Peyer's patch (tissue), 4 donors: ENCODE measurements at regions not wholly inside any gene's neighbourhood (a gene's known extent, or its start where the extent isn't known, plus 50 kb on each side); places are given as distances from the start of the nearest gene placed in this dataset.
"Not testable (repeated sequence)": the region's sequence is repeated elsewhere in the genome, so short reads cannot be mapped to it uniquely, and the experiment has no call there.

ENCODE experiments used
- DNase-seq, 3 donors: peaks; one replicate each; pipeline ENCODE4 v3.0.0-alpha.2; 2017 to 2019
- H3K27ac ChIP-seq, 4 donors: fragments of 200-600 bp; sonication (generic); one replicate each; pipeline ENCODE4 v1.5.1; 2016 to 2019
- H3K27me3 ChIP-seq, 2 donors: fragments of 200-600 bp; sonication (generic); one replicate each; pipeline ENCODE4 v1.5.1; 2019
- H3K36me3 ChIP-seq, 3 donors: fragments of 200-600 bp; sonication (generic); one replicate each; pipeline ENCODE4 v1.5.1; 2016 to 2019
- H3K4me1 ChIP-seq, 4 donors: fragments of 200-600 bp; sonication (generic); one replicate each; pipeline ENCODE4 v1.5.1; 2016 to 2019
- H3K4me3 ChIP-seq, 4 donors: fragments of 200-600 bp; sonication (generic); 1 replicate in 3 of 4; 2 replicates in 1 of 4; pipeline ENCODE4 v1.5.1; 2016 to 2019; ENCODE audit warnings: mild to moderate bottlenecking in 1 of 4
- H3K9me3 ChIP-seq, 4 donors: fragments of 200-600 bp; sonication (generic); one replicate each; pipeline ENCODE4 v1.5.1; 2016 to 2019; ENCODE audit warnings: mild to moderate bottlenecking in 1 of 4
- CTCF ChIP-seq, 6 experiments: fragments of 450-650 bp in 4 of 6; fragments of 200-600 bp in 2 of 6; sonication (generic) in 1 of 6; IDR thresholded peaks; one replicate each; pipeline ENCODE4 v1.5.1; 2017 to 2019; ENCODE audit warnings: antibody characterized with exemption in 6 of 6, mild to moderate bottlenecking in 3 of 6, moderate library complexity in 1 of 6
- POLR2A ChIP-seq, 2 donors: fragments of 450-650 bp; IDR thresholded peaks; one replicate each; pipeline ENCODE4 v1.5.1; 2017; ENCODE audit warnings: antibody characterized with exemption in 2 of 2, mild to moderate bottlenecking in 2 of 2, moderate library complexity in 2 of 2

GRCh38 chr15:92724144-92724543 lies 68.6 kb upstream of the FAM174B start:
- no peaks in the 10 kb centered on the region for H3K27me3 ChIP-seq

GRCh38 chr15:92725171-92725570 lies 69.6 kb upstream of the FAM174B start:
- Histone ChIP-seq H3K27me3 (no peaks in the 10 kb centered on the region), H3K27ac (no peak overlapping the region), H3K4me3 (no peak overlapping the region), H3K9me3 (no peaks in the 10 kb centered on the region), H3K4me1 (no peaks in the 10 kb centered on the region), H3K36me3 (no peaks in the 10 kb centered on the region)
- TF ChIP-seq POLR2A (IDR thresholded peaks at IDR 0.05) (no peak), CTCF (IDR thresholded peaks at IDR 0.05) (no peak)
- no peak for DNase-seq

More at GRCh38 chr15:92724144-92724543, 68.6 kb upstream of the FAM174B start:
- H3K9me3 ChIP-seq = no peaks in the 10 kb centered on the region
- H3K36me3 ChIP-seq = no peaks in the 10 kb centered on the region
- DNase-seq = no peak
- H3K4me3 ChIP-seq = no peak overlapping the region
- H3K4me1 ChIP-seq = no peaks in the 10 kb centered on the region
- no peak overlapping the region for H3K27ac ChIP-seq
- TF ChIP-seq POLR2A (IDR thresholded peaks at IDR 0.05) (no peak), CTCF (IDR thresholded peaks at IDR 0.05) (no peak)

- no peaks in the 10 kb centered on the region for H3K9me3 ChIP-seq
- no peaks in the 10 kb centered on the region for H3K27me3 ChIP-seq
- H3K27ac ChIP-seq = no peak overlapping the region
- H3K4me3 ChIP-seq = no peak overlapping the region
- no peak for DNase-seq
- TF ChIP-seq CTCF (IDR thresholded peaks at IDR 0.05) (no peak), POLR2A (IDR thresholded peaks at IDR 0.05) (no peak)
- H3K36me3 ChIP-seq = no peaks in the 10 kb centered on the region
- no peaks in the 10 kb centered on the region for H3K4me1 ChIP-seq
These were observed 72.7 kb upstream of the FAM174B start for GRCh38 chr15:92728266-92728665.

DNA sequence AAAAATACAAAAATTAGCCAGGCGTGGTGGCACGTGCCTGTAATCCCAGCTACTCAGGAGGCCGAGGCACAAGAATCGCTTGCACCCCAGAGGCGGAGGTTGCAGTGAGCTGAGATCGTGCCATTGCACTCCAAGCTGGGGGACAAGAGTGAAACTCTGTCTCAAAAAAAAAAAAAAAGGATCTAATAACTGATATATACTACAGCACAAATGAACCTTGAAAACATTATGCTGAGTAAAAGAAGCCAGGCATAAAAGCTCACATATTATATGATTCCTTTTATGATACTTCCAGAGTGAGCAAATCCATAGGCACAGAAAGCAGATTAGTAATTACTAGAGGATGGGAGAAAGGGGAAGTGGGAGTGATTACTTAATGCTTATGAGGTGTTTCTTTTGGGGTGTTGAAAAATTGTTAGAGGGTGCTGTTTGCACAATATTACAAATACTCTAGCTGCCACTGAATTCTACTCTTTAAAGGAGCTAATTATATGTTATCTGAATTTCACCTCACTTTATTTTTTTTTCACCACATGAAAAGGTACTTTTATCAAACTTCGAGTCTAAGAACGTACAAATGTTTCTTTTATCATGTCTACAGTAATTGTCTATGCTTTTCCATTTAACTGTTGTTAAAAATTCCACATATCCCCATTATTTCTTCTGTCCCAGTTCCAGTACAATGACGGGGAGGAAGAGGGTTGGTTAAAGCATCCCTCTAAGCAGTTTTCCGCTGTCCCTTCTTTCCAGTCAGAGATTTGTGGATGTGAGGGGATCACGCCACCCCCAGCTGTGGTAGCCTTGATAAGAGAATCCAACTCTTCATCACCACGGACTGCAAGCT lies 77.7 kb upstream of the FAM174B start:
- Histone ChIP-seq H3K36me3 (no peaks in the 10 kb centered on the region), H3K4me3 (peak overlapping the region in 3 of 4 donors; percentile 9 to 47 (median 28)), H3K9me3 (no peaks in the 10 kb centered on the region), H3K27me3 (no peaks in the 10 kb centered on the region), H3K27ac (peak overlapping the region in 1 of 4 donors; percentile 58), H3K4me1 (no peaks in the 10 kb centered on the region)
- TF ChIP-seq POLR2A (IDR thresholded peaks at IDR 0.05) (no peak), CTCF (IDR thresholded peaks at IDR 0.05) (no peak)
- no peak for DNase-seq

GRCh38 chr15:92733934-92734521 lies 78.5 kb upstream of the FAM174B start:
- TF ChIP-seq POLR2A (IDR thresholded peaks at IDR 0.05) = no peak
- TF ChIP-seq CTCF (IDR thresholded peaks at IDR 0.05) = no peak

GRCh38 chr15:92739246-92739645 lies 83.7 kb upstream of the FAM174B start:
- not testable (repeated sequence) for H3K27ac ChIP-seq, H3K4me1 ChIP-seq, H3K9me3 ChIP-seq, DNase-seq, H3K36me3 ChIP-seq, H3K27me3 ChIP-seq, H3K4me3 ChIP-seq

More at GRCh38 chr15:92733934-92734521, 78.5 kb upstream of the FAM174B start:
- no peak for DNase-seq
- peak overlapping the region in 1 of 4 donors; percentile 58 for H3K27ac ChIP-seq
- H3K27me3 ChIP-seq = no peaks in the 10 kb centered on the region
- no peaks in the 10 kb centered on the region for H3K4me1 ChIP-seq
- no peaks in the 10 kb centered on the region for H3K9me3 ChIP-seq
- H3K4me3 ChIP-seq = peak overlapping the region; percentile 9 to 47 (median 21)
- H3K36me3 ChIP-seq = no peaks in the 10 kb centered on the region
